Left ventricle myocardium inferior (tissue), 1 donor: ENCODE measurements at regions not wholly inside any gene's neighbourhood (a gene's known extent, or its start where the extent isn't known, plus 50 kb on each side); places are given as distances from the start of the nearest gene placed in this dataset.

Experiments used
- DNase-seq: peaks from one replicate; pipeline ENCODE4 v3.0.0-alpha.2; 2020
- H3K27ac ChIP-seq: fragments of 200-600 bp; replicated peaks from 2 replicates; pipeline ENCODE4 v1.8.0; 2021
- H3K27me3 ChIP-seq: fragments of 200-600 bp; 2 replicates; pipeline ENCODE4 v1.8.0; 2021; ENCODE audit warnings: low read depth
- H3K36me3 ChIP-seq: fragments of 200-600 bp; 2 replicates; pipeline ENCODE4 v1.8.0; 2021
- H3K4me1 ChIP-seq: fragments of 200-600 bp; 2 replicates; pipeline ENCODE4 v1.8.0; 2021
- H3K4me3 ChIP-seq: fragments of 200-600 bp; 2 replicates; pipeline ENCODE4 v1.8.0; 2021; ENCODE audit warnings: mild to moderate bottlenecking, moderate library complexity
- H3K9me3 ChIP-seq: fragments of 200-600 bp; replicated peaks from 2 replicates; pipeline ENCODE4 v1.8.0; 2021
- CTCF ChIP-seq: fragments of 200-600 bp; IDR thresholded peaks from 2 replicates; pipeline ENCODE4 v1.8.0; 2021; ENCODE audit warnings: antibody characterized with exemption, mild to moderate bottlenecking, borderline replicate concordance
- intact Hi-C: fragments of 100-400 bp; cut with micrococcal nuclease; formaldehyde crosslinking; loops from one replicate; pipeline ENCODE4 v1.11.0; 2022
- donor health status: DM: no; HTN: yes; CAD: no; lungs with severe emphysema.

- H3K4me3 ChIP-seq = no peak overlapping the region
- no peaks in the 10 kb centered on the region for H3K27me3 ChIP-seq
- no peak overlapping the region for H3K27ac ChIP-seq
- no peak for TF ChIP-seq CTCF
- H3K9me3 ChIP-seq = no peaks in the 10 kb centered on the region
- H3K4me1 ChIP-seq = no peaks in the 10 kb centered on the region
- no peaks in the 10 kb centered on the region for H3K36me3 ChIP-seq
- intact Hi-C loops = no loop called here
- no peak for DNase-seq
These were observed 75.0 kb upstream of the CCDC85A start for GRCh38 chr2:56108806-56109205.

- no peaks in the 10 kb centered on the region for H3K9me3 ChIP-seq
- no peak for DNase-seq
- no peaks in the 10 kb centered on the region for H3K4me1 ChIP-seq
- H3K27ac ChIP-seq = no peak overlapping the region
- no peak for TF ChIP-seq CTCF
- H3K36me3 ChIP-seq = no peaks in the 10 kb centered on the region
- no peak overlapping the region for H3K4me3 ChIP-seq
- intact Hi-C loops = no loop called here
- H3K27me3 ChIP-seq = no peaks in the 10 kb centered on the region
These were observed 73.8 kb upstream of the CCDC85A start for GRCh38 chr2:56109994-56110393.

- H3K9me3 ChIP-seq = no peaks in the 10 kb centered on the region
- H3K36me3 ChIP-seq = no peaks in the 10 kb centered on the region
- H3K4me3 ChIP-seq = no peak overlapping the region
- no peaks in the 10 kb centered on the region for H3K4me1 ChIP-seq
- no peak for TF ChIP-seq CTCF
- no peaks in the 10 kb centered on the region for H3K27me3 ChIP-seq
- DNase-seq = no peak
- no peak overlapping the region for H3K27ac ChIP-seq
- intact Hi-C loops = no loop called here
These were observed 70.3 kb upstream of the CCDC85A start for GRCh38 chr2:56113382-56113975.

- Histone ChIP-seq H3K4me3 (no peak overlapping the region), H3K4me1 (no peaks in the 10 kb centered on the region), H3K36me3 (no peaks in the 10 kb centered on the region), H3K27ac (no peak overlapping the region), H3K27me3 (peaks cover 12% of the 10 kb centered on the region), H3K9me3 (no peaks in the 10 kb centered on the region)
- no peak for TF ChIP-seq CTCF
- DNase-seq = no peak
- intact Hi-C loops = no loop called here
These were observed 66.0 kb upstream of the CCDC85A start for GRCh38 chr2:56117764-56118163.

GRCh38 chr2:56118474-56118873 lies 65.3 kb upstream of the CCDC85A start:
- H3K27ac ChIP-seq = no peak overlapping the region
- no peak overlapping the region for H3K4me3 ChIP-seq
- H3K4me1 ChIP-seq = no peaks in the 10 kb centered on the region
- intact Hi-C loops = no loop called here
- DNase-seq = no peak
- H3K27me3 ChIP-seq = peaks cover 19% of the 10 kb centered on the region
- no peak for TF ChIP-seq CTCF
- H3K9me3 ChIP-seq = no peaks in the 10 kb centered on the region
- no peaks in the 10 kb centered on the region for H3K36me3 ChIP-seq

GRCh38 chr2:56121995-56122394 lies 61.8 kb upstream of the CCDC85A start:
- H3K4me3 ChIP-seq = no peak overlapping the region
- DNase-seq = no peak
- no peak overlapping the region for H3K27ac ChIP-seq
- intact Hi-C loops = no loop called here
- H3K36me3 ChIP-seq = no peaks in the 10 kb centered on the region
- peaks cover 35% of the 10 kb centered on the region for H3K27me3 ChIP-seq
- no peak for TF ChIP-seq CTCF
- no peaks in the 10 kb centered on the region for H3K9me3 ChIP-seq
- no peaks in the 10 kb centered on the region for H3K4me1 ChIP-seq
